ENCODE measurements at regions not wholly inside any gene's neighbourhood (a gene's known extent, or its start where the extent isn't known, plus 50 kb on each side); places are given as distances from the start of the nearest gene placed in this dataset.

DNA sequence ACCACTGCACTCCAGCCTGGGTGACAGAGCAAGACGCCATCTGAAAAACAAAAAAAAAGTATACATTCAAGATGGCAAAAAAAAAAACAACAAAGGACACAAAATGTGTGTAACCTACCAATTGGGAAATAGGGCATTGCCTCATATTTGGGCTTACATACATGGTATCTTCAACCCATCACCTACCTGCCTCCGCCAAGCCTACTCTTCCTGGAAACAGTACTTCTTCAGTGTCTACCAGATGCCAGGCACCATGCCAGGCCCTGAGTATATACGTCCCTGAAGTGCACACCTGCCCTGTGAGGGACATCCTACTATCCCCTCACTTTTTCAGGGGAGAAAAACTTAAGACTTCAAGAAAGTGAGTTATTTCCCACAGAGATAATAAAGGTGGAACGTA is 160.2 kb downstream of the TOMM20 start:
- POLR2A ChIA-PET: no interaction called here
- intact Hi-C loops (cut with micrococcal nuclease): no loop called here
- Histone ChIP-seq H3K27me3 (ENCODE audit: control insufficient read depth in 2 of 2, insufficient read depth in 2 of 2, low read length in 2 of 2) (no peaks in the 10 kb centered on the region), H3K4me1 (ENCODE audit: control insufficient read depth in 2 of 2, insufficient read depth in 2 of 2, low read length in 2 of 2) (peaks cover 21 to 51% of the 10 kb centered on the region in 2 donors), H3K36me3 (ENCODE audit: control insufficient read depth in 2 of 3, insufficient read depth in 3 of 3, low read length in 3 of 3) (no peaks in the 10 kb centered on the region), H3K27ac (ENCODE audit: low read depth, low read length) (no peak overlapping the region), H3K4me3 (ENCODE audit: low read length) (no peak overlapping the region), H3K9me3 (ENCODE audit: control insufficient read depth in 2 of 3, low read length in 3 of 3) (no peaks in the 10 kb centered on the region)
- H3K4me3 Mint-ChIP-seq: no peak overlapping the region
- H3K27me3 Mint-ChIP-seq: no peaks in the 10 kb centered on the region
- DNase-seq (no peak), ATAC-seq (no peak)
- peaks cover 0 to 2% (median 0%) of the 10 kb centered on the region in 11 donors for H3K9me3 Mint-ChIP-seq
- H3K27ac Mint-ChIP-seq: peak overlapping the region in 2 of 9 donors; percentile 76 to 78
- H3K36me3 Mint-ChIP-seq: peaks cover 0 to 12% (median 3%) of the 10 kb centered on the region in 5 donors
- H3K4me1 Mint-ChIP-seq: peaks cover 40 to 72% (median 56%) of the 10 kb centered on the region in 7 donors
- CTCF ChIA-PET: no interaction called here

DNA sequence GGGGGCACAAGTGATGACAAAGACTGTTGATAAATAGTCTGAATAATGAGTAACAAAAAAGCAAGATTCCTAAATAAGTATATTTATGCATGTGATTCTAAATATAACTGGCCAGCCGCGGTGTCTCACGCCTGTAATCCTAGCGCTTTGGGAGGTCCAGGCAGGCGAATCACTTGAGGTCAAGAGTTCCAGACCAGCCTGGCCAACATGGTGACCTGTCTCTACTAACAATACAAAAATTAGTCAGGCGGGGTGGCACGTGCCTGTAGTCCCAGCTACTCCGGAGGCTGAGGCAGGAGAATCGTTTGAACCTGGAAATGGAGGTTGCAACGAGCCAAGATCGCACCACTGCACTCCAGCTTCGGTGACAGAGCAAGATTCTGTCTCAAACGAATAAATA is 161.5 kb downstream of the TOMM20 start:
- POLR2A ChIA-PET: no interaction called here

DNA sequence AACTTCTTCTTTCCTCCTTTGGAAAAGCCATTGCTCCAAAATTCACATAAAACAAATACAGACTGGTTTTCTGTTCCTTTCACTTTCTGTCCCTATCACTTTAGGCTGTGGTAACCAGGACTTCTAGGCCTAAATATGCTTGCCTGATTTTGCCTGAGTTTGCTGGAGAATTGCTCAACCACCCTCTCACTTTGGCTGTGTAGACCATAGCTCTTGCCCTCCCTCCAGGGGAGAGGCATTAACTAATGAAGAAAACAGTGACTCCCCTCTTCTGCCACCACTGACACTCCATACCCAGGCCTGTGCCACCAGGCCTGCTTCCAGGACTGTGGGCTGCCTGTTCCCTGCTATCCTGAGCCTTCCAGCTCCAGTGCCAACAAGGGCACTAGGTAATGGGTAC is 163.5 kb downstream of the TOMM20 start:
- Mint-ChIP-seq H3K27ac (peak overlapping the region; percentile 70 to 97 (median 93)), H3K4me1 (peaks cover 44 to 72% (median 66%) of the 10 kb centered on the region in 7 donors), H3K36me3 (peaks cover 0 to 13% (median 3%) of the 10 kb centered on the region in 5 donors), H3K9me3 (peaks cover 0 to 4% (median 0%) of the 10 kb centered on the region in 11 donors), H3K27me3 (no peaks in the 10 kb centered on the region), H3K4me3 (peak overlapping the region; percentile 6 to 84 (median 70))
- H3K27me3 ChIP-seq (ENCODE audit: control insufficient read depth in 2 of 2, insufficient read depth in 2 of 2, low read length in 2 of 2): no peaks in the 10 kb centered on the region
- no peak for ATAC-seq
- peaks cover 41 to 51% of the 10 kb centered on the region in 2 donors for H3K4me1 ChIP-seq (ENCODE audit: control insufficient read depth in 2 of 2, insufficient read depth in 2 of 2, low read length in 2 of 2)
- H3K4me3 ChIP-seq (ENCODE audit: low read length): no peak overlapping the region
- H3K36me3 ChIP-seq (ENCODE audit: control insufficient read depth in 2 of 3, insufficient read depth in 3 of 3, low read length in 3 of 3): no peaks in the 10 kb centered on the region
- intact Hi-C loops (cut with micrococcal nuclease): no loop called here
- ChIA-PET POLR2A (interaction anchor here (1.0 to 4.3 kb wide), 4 partner anchors 10 to 354 kb away, joined by 3 to 22 read pairs (median 4); no protein-coding TSS in a partner anchor), CTCF (interaction anchor here (0.6 kb wide), 1 partner anchor 193 kb away, joined by 3 read pairs; no protein-coding TSS in a partner anchor)
- no peaks in the 10 kb centered on the region for H3K9me3 ChIP-seq (ENCODE audit: control insufficient read depth in 2 of 3, low read length in 3 of 3)
- no peak for DNase-seq
- H3K27ac ChIP-seq (ENCODE audit: low read depth, low read length): peak overlapping the region; percentile 20

More for the DNA sequence above, 161.5 kb downstream of the TOMM20 start:
- DNase-seq: no peak
- Histone ChIP-seq H3K4me3 (ENCODE audit: low read length) (no peak overlapping the region), H3K36me3 (ENCODE audit: control insufficient read depth in 2 of 3, insufficient read depth in 3 of 3, low read length in 3 of 3) (no peaks in the 10 kb centered on the region), H3K27me3 (ENCODE audit: control insufficient read depth in 2 of 2, insufficient read depth in 2 of 2, low read length in 2 of 2) (no peaks in the 10 kb centered on the region), H3K9me3 (ENCODE audit: control insufficient read depth in 2 of 3, low read length in 3 of 3) (no peaks in the 10 kb centered on the region), H3K27ac (ENCODE audit: low read depth, low read length) (no peak overlapping the region), H3K4me1 (ENCODE audit: control insufficient read depth in 2 of 2, insufficient read depth in 2 of 2, low read length in 2 of 2) (peaks cover 34 to 52% of the 10 kb centered on the region in 2 donors)
- Mint-ChIP-seq H3K4me3 (no peak overlapping the region), H3K27ac (no peak overlapping the region), H3K36me3 (peaks cover 0 to 12% (median 3%) of the 10 kb centered on the region in 5 donors), H3K4me1 (peaks cover 44 to 74% (median 66%) of the 10 kb centered on the region in 7 donors), H3K9me3 (peaks cover 0 to 4% (median 0%) of the 10 kb centered on the region in 11 donors), H3K27me3 (no peaks in the 10 kb centered on the region)
- ATAC-seq: no peak
- CTCF ChIA-PET: no interaction called here
- intact Hi-C loops (cut with micrococcal nuclease): no loop called here

DNA sequence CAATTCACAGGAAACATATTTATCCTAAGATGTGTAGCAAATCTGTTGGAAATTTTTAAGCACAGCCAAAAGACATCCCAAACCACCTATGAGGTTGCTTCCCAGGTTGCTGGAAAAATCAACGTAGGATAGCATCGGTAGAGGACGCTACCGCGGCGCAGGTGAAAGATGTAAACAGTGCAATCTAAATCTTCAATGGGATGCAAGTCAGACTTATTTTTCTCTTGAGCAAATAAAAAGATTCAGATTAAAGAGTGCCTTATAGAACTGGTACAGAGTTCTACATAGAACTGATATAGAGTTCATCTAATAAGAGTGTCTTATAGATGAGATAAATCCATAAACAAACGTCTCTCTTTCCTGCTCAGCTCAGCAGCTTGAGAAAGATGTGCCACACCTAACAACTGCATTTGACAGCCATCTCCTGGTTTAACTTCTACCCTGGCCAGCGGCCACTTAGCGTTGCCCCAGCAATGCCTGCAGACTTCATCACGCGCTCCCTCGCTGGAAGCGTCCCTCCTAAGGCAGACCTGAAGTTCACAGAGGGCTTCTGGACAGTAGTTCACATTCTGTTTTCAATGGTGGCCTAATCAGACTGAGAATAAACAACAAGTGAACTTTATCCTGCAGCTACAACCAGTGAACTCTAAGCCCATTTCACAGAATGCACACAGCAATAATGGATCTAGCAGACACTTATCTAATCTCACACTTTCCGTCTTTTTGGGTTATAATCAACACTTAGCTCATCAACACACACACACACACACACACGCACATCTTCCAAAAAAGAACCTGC is 164.5 kb downstream of the TOMM20 start:
- peaks cover 52 to 76% (median 72%) of the 10 kb centered on the region in 7 donors for H3K4me1 Mint-ChIP-seq
- Histone ChIP-seq H3K4me3 (ENCODE audit: low read length) (peak overlapping the region; percentile 41), H3K9me3 (ENCODE audit: control insufficient read depth in 2 of 3, low read length in 3 of 3) (no peaks in the 10 kb centered on the region), H3K4me1 (ENCODE audit: control insufficient read depth in 2 of 2, insufficient read depth in 2 of 2, low read length in 2 of 2) (peaks cover 36 to 55% of the 10 kb centered on the region in 2 donors), H3K27me3 (ENCODE audit: control insufficient read depth in 2 of 2, insufficient read depth in 2 of 2, low read length in 2 of 2) (no peaks in the 10 kb centered on the region), H3K27ac (ENCODE audit: low read depth, low read length) (peak overlapping the region; percentile 79), H3K36me3 (ENCODE audit: control insufficient read depth in 2 of 3, insufficient read depth in 3 of 3, low read length in 3 of 3) (no peaks in the 10 kb centered on the region)
- H3K36me3 Mint-ChIP-seq: peaks cover 0 to 10% (median 3%) of the 10 kb centered on the region in 5 donors
- ChIA-PET CTCF (interaction anchor here (0.6 to 0.7 kb wide), 2 partner anchors 36 to 192 kb away, joined by 3 read pairs; no protein-coding TSS in a partner anchor), POLR2A (interaction anchor here (0.7 to 4.3 kb wide), 6 partner anchors 11 to 352 kb away, joined by 3 to 22 read pairs (median 4); no protein-coding TSS in a partner anchor)
- peak overlapping the region; percentile 88 to 97 (median 93) for H3K27ac Mint-ChIP-seq
- ATAC-seq (no peak), DNase-seq (no peak)
- H3K9me3 Mint-ChIP-seq: peaks cover 0 to 4% (median 0%) of the 10 kb centered on the region in 11 donors
- H3K4me3 Mint-ChIP-seq: peak overlapping the region; percentile 68 to 87 (median 80)
- no peaks in the 10 kb centered on the region for H3K27me3 Mint-ChIP-seq
- intact Hi-C loops (cut with micrococcal nuclease): loop anchor here (1.0 to 5.0 kb wide), 14 partner anchors 15 to 366 kb away; no protein-coding TSS in a partner anchor

DNA sequence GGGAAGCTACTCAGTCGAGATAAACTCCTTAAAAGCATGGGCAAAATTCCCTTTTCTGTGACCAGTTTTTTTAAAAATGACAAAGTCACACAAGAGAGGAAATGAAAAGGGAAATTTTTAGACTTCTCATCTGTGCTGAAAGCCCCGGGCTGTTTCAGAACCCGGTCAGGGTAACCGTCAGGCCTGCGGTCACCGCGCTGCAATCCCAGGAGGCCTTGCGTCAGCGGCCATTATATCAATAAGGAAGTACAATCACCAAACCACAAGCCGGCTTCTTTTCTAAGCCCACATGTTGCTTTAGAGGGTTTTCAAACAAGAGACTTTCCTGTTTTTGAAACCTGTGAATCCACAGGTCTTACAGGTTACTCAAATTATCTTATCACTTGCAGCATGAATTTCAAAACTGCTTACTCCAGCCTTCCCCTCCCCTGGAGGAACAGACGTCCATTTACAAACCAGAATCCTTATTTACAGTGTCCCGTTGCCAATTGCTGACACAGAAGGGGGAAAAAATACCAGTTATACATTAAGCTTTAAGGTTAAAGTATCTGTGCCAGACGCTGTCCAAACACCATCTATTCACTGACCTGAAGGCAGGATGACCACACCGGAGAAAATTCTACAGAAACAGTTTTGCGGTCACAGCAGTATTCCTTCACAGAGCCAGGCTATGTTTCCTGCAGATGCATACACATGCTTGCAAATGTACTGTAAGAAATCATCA is 165.3 kb downstream of the TOMM20 start:
- ChIA-PET POLR2A (interaction anchor here (0.7 to 4.3 kb wide), 5 partner anchors 12 to 352 kb away, joined by 3 to 22 read pairs (median 5); no protein-coding TSS in a partner anchor), CTCF (interaction anchor here (0.5 to 1.1 kb wide), 2 partner anchors 61 to 361 kb away, joined by 3 read pairs; no protein-coding TSS in a partner anchor)
- Histone ChIP-seq H3K9me3 (ENCODE audit: control insufficient read depth in 2 of 3, low read length in 3 of 3) (no peaks in the 10 kb centered on the region), H3K36me3 (ENCODE audit: control insufficient read depth in 2 of 3, insufficient read depth in 3 of 3, low read length in 3 of 3) (no peaks in the 10 kb centered on the region), H3K4me1 (ENCODE audit: control insufficient read depth in 2 of 2, insufficient read depth in 2 of 2, low read length in 2 of 2) (peaks cover 36 to 55% of the 10 kb centered on the region in 2 donors), H3K27me3 (ENCODE audit: control insufficient read depth in 2 of 2, insufficient read depth in 2 of 2, low read length in 2 of 2) (no peaks in the 10 kb centered on the region), H3K4me3 (ENCODE audit: low read length) (peak overlapping the region; percentile 41), H3K27ac (ENCODE audit: low read depth, low read length) (peak overlapping the region; percentile 79)
- H3K9me3 Mint-ChIP-seq: peaks cover 0 to 4% (median 0%) of the 10 kb centered on the region in 11 donors
- peak overlapping the region; percentile 88 to 97 (median 93) for H3K27ac Mint-ChIP-seq
- no peaks in the 10 kb centered on the region for H3K27me3 Mint-ChIP-seq
- H3K36me3 Mint-ChIP-seq: peaks cover 0 to 9% (median 0%) of the 10 kb centered on the region in 5 donors
- peaks cover 55 to 75% (median 69%) of the 10 kb centered on the region in 7 donors for H3K4me1 Mint-ChIP-seq
- intact Hi-C loops (cut with micrococcal nuclease): loop anchor here (1.0 to 5.0 kb wide), 14 partner anchors 15 to 365 kb away; no protein-coding TSS in a partner anchor
- peak overlapping the region; percentile 68 to 87 (median 80) for H3K4me3 Mint-ChIP-seq
- ATAC-seq (peak; percentile 93), DNase-seq (peak; percentile 55 to 90 (median 75))
